Activated CD8-positive, alpha-beta T cell treated with anti-CD3 and anti-CD28 coated beads for 36 hours (primary cell): ENCODE measurements at regions not wholly inside any gene's neighbourhood (a gene's known extent, or its start where the extent isn't known, plus 50 kb on each side); places are given as distances from the start of the nearest gene placed in this dataset.

Experiments
- ATAC-seq: fragments of 200-7000 bp; cut with Tn5 transposase; one replicate; pipeline ENCODE4 v1.10.0; 2021; ENCODE audit warnings: mild to moderate bottlenecking, moderate library complexity
- CTCF ChIA-PET: fragments of 350-600 bp; sonication (Branson Sonifier 250); formaldehyde crosslinking; loops from one replicate; lab custom pipeline; 2021; ENCODE audit warnings: antibody characterized with exemption; lab: Charles Lee
- POLR2A ChIA-PET: fragments of 350-600 bp; sonication (Branson Sonifier 250); formaldehyde crosslinking; loops from one replicate; lab custom pipeline; 2021; ENCODE audit warnings: antibody characterized with exemption; lab: Charles Lee
- DNase-seq: peaks from one replicate; pipeline ENCODE4 v3.0.0-alpha.2; 2020
- H3K27ac Mint-ChIP-seq: one replicate; pipeline ENCODE4 v1.8.0; 2021; ENCODE audit warnings: mild to moderate bottlenecking, mixed read lengths
- H3K27me3 Mint-ChIP-seq: one replicate; pipeline ENCODE4 v1.8.0; 2021; ENCODE audit warnings: mixed read lengths
- H3K36me3 Mint-ChIP-seq: one replicate; pipeline ENCODE4 v1.8.0; 2021; ENCODE audit warnings: low read depth, mixed read lengths
- H3K4me1 Mint-ChIP-seq: one replicate; pipeline ENCODE4 v1.8.0; 2021; ENCODE audit warnings: low read depth, mixed read lengths
- H3K4me3 Mint-ChIP-seq: one replicate; pipeline ENCODE4 v1.8.0; 2021; ENCODE audit warnings: mild to moderate bottlenecking, moderate library complexity, mixed read lengths
- H3K9me3 Mint-ChIP-seq: one replicate; pipeline ENCODE4 v1.8.0; 2021; ENCODE audit warnings: mixed read lengths
- intact Hi-C: fragments of 100-400 bp; cut with micrococcal nuclease; formaldehyde crosslinking; loops from one replicate; pipeline ENCODE4 v1.10.0; 2022
- TF ChIP-seq, protein P1 (sequence below): fragments of 200-600 bp; IDR thresholded peaks from one replicate; pipeline ENCODE4 v1.8.0; 2022; ENCODE audit warnings: antibody characterized with exemption, mild to moderate bottlenecking

DNA sequence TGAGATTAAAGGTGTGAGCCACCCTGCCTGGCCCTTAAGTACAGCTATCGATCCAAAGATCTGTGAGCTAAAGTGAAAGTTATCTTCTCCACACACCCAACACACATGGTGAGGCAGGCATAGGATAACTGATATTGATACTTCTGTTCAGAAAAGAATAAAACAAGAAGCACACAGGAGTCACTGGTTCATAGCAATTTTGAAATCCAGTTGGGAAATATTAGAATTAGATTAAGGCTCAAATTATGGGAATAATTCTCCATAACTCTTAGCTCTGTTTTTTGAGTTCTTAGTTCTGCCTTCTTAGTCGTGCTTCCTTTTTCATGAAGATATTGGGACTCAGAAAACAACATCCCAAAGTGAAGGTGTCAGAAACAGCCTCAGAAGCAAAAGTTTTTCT, 186.0 kb upstream of the PLXNC1 start:
- Mint-ChIP-seq H3K4me3 (no peak overlapping the region), H3K27me3 (no peaks in the 10 kb centered on the region), H3K27ac (no peak overlapping the region), H3K9me3 (peaks cover 5% of the 10 kb centered on the region), H3K4me1 (no peaks in the 10 kb centered on the region), H3K36me3 (no peaks in the 10 kb centered on the region)
- POLR2A ChIA-PET, result no interaction called here
- intact Hi-C loops, result no loop called here
- CTCF ChIA-PET, result interaction anchor here (3.1 kb wide), 1 partner anchor 139 kb away, joined by 14 read pairs; no protein-coding TSS in a partner anchor
- TF ChIP-seq, protein P1, sequence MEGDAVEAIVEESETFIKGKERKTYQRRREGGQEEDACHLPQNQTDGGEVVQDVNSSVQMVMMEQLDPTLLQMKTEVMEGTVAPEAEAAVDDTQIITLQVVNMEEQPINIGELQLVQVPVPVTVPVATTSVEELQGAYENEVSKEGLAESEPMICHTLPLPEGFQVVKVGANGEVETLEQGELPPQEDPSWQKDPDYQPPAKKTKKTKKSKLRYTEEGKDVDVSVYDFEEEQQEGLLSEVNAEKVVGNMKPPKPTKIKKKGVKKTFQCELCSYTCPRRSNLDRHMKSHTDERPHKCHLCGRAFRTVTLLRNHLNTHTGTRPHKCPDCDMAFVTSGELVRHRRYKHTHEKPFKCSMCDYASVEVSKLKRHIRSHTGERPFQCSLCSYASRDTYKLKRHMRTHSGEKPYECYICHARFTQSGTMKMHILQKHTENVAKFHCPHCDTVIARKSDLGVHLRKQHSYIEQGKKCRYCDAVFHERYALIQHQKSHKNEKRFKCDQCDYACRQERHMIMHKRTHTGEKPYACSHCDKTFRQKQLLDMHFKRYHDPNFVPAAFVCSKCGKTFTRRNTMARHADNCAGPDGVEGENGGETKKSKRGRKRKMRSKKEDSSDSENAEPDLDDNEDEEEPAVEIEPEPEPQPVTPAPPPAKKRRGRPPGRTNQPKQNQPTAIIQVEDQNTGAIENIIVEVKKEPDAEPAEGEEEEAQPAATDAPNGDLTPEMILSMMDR, result no peak
- DNase-seq (no peak), ATAC-seq (no peak)

DNA sequence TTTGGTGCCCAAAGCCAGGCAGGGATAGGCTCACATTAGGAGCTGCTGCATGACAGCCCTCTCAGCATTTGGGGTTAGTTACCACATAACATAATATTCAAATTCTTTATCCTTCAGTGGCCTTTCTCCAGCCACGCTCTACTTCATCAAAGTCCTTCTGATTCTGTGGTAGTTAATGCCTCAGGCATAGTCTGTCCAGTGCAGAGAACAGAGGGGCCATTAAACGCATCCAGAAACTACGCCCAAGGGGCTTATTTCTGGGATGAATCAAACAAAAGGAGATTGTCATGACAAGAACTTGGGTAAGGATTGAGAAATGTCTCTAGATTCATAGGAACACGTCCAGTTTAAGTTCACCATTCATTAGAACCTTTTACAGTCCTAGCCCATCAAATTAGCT, 183.4 kb upstream of the PLXNC1 start:
- H3K36me3 Mint-ChIP-seq, result no peaks in the 10 kb centered on the region
- peaks cover 4% of the 10 kb centered on the region for H3K27me3 Mint-ChIP-seq
- intact Hi-C loops, result no loop called here
- H3K4me1 Mint-ChIP-seq, result no peaks in the 10 kb centered on the region
- TF ChIP-seq, protein P1, result no peak
- CTCF ChIA-PET, result interaction anchor here (1.4 kb wide), 1 partner anchor 137 kb away, joined by 5 read pairs; no protein-coding TSS in a partner anchor
- H3K9me3 Mint-ChIP-seq, result peaks cover 5% of the 10 kb centered on the region
- POLR2A ChIA-PET, result no interaction called here
- ATAC-seq, result no peak
- H3K4me3 Mint-ChIP-seq, result no peak overlapping the region
- no peak overlapping the region for H3K27ac Mint-ChIP-seq
- no peak for DNase-seq

DNA sequence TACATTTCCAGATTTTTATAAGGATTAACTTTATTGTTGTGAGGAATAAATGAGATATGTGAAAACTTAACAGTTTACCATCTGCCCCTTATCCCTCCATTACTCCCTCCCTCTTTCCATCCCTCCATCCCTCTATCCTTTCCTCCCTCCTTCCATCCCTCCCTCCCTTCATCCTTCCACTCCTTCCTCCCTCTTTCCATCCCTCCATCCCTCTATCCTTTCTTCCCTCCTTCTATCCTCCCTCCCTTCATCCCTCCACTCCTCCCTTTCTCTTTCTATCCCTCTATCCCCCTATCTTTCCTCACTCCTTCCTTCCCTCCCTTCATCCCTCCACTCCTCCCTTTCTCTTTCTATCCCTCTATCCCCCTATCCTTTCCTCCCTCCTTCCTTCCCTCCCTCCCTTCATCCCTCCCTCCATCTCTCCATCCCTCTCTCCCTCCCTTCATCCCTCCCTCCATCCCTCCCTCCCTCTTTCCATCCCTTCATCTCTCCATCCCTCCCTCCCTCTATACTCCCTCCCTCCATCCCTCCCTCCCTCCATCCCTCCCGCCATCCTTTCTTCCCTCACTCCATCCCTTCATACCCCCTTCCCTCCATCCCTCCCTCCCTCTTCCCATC, 181.8 kb upstream of the PLXNC1 start:
- no peak overlapping the region for H3K27ac Mint-ChIP-seq
- DNase-seq (no peak), ATAC-seq (no peak)
- H3K4me1 Mint-ChIP-seq, result no peaks in the 10 kb centered on the region
- H3K27me3 Mint-ChIP-seq, result peaks cover 6% of the 10 kb centered on the region
- peaks cover 1% of the 10 kb centered on the region for H3K9me3 Mint-ChIP-seq
- CTCF ChIA-PET, result no interaction called here
- POLR2A ChIA-PET, result no interaction called here
- H3K36me3 Mint-ChIP-seq, result no peaks in the 10 kb centered on the region
- TF ChIP-seq, protein P1, result no peak
- intact Hi-C loops, result no loop called here
- no peak overlapping the region for H3K4me3 Mint-ChIP-seq

DNA sequence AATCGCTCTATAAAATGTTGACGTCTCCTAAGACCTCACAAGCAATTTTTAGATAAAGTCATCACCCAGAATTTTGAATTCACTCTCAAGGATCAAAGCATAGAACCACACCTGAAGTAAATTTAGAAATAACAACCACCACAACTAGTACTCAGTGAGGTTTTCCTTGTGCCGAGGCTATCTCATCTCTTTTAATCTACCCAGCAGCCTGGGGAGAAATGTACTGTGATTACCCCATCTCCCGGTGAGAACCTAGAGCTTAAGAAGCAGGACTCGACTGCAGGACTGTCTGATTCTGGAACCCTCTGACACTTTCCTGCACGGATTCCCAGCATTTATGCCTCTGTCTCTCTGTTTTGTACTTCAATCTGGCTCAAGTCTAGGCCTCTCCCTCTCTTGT, 180.9 kb upstream of the PLXNC1 start:
- Mint-ChIP-seq H3K27me3 (peaks cover 6% of the 10 kb centered on the region), H3K36me3 (no peaks in the 10 kb centered on the region), H3K9me3 (peaks cover 1% of the 10 kb centered on the region), H3K27ac (no peak overlapping the region), H3K4me3 (no peak overlapping the region), H3K4me1 (no peaks in the 10 kb centered on the region)
- ChIA-PET POLR2A (interaction anchor here (0.9 kb wide), 1 partner anchor 15 kb away, joined by 3 read pairs; no protein-coding TSS in a partner anchor), CTCF (no interaction called here)
- ATAC-seq, result no peak
- DNase-seq, result no peak
- TF ChIP-seq, protein P1, result no peak
- intact Hi-C loops, result no loop called here

DNA sequence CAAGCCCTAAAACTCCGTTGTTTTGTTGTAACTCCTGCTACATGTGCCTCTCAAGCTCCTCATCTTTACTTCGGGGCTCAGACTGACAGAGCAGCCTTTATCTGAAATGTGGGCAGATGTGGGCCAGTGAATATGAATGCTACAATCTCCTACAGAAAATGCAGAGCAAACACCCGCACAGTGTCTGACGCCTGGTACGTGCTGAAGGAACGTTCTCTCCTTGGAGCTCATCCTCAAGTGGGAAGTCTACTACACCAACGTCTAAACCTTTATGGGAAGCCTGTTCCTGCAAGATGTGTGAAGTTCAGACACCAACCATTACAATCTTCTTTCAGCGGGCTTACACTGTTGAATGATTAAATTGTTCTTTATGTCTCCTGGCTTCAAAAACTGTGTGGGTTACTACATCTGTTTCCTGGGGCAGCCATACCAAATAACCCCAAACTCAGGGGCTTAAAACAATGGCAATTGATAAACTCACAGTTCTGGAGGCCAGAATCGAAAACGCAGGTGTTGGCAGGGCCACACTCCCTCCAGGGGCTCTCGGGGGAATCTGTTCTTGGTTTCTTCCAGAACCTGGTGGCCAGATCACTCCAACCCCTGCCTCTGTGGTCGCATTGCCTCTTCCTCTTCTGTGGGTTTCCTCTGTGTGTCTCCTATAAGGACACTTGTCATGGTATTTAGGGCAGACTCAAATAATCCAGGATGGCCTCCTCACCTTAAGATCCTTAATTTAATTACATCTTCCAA, 179.7 kb upstream of the PLXNC1 start:
- intact Hi-C loops, result no loop called here
- Mint-ChIP-seq H3K4me3 (no peak overlapping the region), H3K36me3 (no peaks in the 10 kb centered on the region), H3K4me1 (no peaks in the 10 kb centered on the region), H3K27me3 (peaks cover 6% of the 10 kb centered on the region), H3K9me3 (no peaks in the 10 kb centered on the region), H3K27ac (no peak overlapping the region)
- no peak for DNase-seq
- no peak for ATAC-seq
- TF ChIP-seq, protein P1, result no peak
- CTCF ChIA-PET, result no interaction called here
- POLR2A ChIA-PET, result no interaction called here
